HG02852 (cell line): ENCODE measurements at regions not wholly inside any gene's neighbourhood (a gene's known extent, or its start where the extent isn't known, plus 50 kb on each side); places are given as distances from the start of the nearest gene placed in this dataset.
"Not testable (repeated sequence)": the region's sequence is repeated elsewhere in the genome, so short reads cannot be mapped to it uniquely, and the experiment has no call there.

ENCODE experiments used
- ATAC-seq: cut with Tn5 transposase; IDR thresholded peaks from one replicate; pipeline ENCODE4 v1.9.1; 2021; ENCODE audit warnings: mild to moderate bottlenecking, moderate library complexity; ENCODE audit not compliant: unreplicated experiment

DNA sequence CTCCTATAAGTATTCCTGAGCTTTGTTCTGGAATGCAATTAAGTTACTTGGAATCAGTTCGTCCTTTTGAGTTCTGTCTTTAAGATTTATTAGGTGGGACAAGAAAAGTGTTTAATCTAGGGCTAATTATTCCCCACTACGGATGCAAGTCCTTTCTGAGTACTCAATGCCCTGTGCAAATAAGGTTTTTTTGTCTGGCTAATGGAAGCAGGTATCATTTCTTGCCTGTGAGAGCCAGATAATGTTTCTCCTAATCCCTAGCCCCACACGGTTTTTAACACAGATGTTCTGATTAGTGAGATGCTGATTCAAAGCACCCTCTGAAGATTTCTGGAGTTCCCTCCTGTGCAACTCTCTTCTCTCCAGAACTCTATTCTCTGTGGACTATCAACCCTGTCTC, 296.6 kb upstream of the PRICKLE1 start:
- no peak for ATAC-seq

DNA sequence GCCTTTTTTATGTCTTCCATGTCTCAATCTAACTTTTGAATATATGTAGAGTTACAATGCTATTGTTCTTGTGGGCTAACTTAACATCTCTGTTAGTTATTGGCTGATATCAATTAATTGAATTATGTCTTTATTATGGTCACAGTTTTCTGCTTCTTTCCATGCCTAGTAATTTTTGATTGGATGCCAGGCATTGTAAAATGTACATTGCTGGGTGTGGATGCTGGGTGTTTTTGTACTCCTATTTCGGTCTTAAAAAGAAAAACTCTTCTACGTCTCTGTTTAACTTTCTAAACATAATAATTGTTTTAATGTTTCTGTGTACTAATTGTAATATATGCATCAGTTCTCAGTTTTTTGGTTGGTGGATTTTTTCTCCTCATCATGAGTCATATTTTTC, 296.1 kb upstream of the PRICKLE1 start:
- ATAC-seq: no peak

DNA sequence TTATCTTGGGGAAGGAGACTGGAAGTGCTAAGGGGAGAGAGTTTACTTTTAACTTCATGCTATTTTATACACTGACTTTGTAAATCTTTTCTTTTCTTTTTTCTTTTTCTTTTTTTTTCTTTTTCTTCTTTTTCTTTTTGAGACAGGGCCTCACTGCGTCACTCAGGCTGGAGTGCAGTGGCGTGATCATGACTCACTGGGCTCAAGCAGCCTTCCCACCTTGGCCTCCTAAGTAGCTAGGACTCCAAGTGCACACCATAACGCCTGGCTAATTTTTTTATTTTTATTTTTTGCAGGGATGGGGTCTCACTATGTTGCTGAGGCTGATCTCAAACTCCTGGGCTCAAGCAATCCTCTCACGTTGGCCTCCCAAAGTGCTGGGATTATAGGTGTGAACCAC, 294.6 kb upstream of the PRICKLE1 start:
- ATAC-seq: no peak

DNA sequence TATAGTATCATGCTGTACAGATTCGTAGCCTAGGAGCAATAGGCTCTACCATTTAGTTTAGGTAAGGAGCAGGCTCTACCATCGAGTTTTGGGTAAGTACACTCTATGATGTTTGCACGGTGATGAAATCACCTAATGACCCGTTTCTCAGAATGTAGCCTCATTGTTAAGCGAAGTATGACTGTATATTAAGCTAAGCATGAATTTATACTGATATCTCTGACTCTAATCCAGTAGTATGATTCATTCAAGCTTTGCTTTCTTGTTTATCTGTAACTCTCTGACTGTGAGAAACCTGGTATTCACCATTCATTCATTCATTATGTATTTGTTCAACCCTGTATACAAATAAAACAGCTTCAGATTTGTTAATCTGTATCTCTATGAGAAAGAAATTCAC, 283.9 kb upstream of the PRICKLE1 start:
- ATAC-seq: no peak

DNA sequence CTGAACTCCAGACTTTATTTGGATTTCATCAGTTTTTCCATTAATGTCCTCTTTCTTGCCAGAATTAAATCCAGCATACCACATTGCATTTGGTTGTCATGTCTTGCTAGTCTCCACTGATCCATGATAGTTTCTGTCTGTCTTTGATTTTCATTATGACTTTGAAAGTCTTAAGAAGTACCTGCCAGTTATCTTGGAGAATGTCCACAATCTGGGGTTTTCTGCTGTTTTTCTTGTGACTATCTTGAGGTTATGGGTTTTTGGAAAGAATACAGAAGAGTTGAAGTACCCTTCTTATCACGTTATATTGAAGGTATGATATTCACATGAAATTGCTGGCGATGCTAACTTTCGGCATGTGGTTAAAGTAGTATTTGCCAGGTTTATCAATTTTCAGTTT, 282.3 kb upstream of the PRICKLE1 start:
- no peak for ATAC-seq

DNA sequence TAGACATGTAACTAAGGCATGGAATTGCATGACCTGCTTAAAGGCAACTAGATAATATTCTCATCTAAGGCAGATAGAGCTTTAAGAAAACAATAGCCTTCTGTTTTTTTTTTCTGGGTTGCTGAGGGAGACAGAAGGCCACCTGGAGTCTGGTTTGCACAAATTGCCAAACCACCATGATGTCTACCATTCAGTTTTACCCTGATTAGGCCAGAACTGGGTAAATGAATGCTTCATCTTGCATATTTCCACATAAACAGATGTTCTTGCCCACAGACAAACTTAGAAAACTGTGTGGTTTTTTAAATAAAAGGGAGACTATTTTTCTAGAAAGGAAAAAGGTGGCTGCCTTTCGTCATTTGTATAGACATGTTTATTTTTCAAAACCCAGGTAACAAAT, 278.7 kb upstream of the PRICKLE1 start:
- ATAC-seq: no peak

DNA sequence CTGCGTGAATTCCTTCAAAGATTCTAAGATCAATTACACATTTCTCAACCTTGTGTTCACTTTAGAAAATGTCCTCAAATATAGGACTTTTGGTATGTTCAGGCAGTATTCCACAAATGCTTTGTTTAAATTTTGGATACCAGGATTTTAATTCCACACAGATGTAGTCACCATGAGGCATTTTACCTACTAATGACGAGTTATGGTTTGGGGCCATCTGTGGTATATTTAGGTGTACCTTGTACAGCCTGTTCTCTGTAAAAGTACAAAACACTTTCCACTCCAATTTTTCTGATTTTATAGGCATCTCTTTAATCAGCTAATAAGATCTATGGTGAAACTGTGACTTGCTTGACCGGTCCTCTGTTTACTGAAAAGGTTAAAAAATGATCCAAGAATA, 275.7 kb upstream of the PRICKLE1 start:
- no peak for ATAC-seq

DNA sequence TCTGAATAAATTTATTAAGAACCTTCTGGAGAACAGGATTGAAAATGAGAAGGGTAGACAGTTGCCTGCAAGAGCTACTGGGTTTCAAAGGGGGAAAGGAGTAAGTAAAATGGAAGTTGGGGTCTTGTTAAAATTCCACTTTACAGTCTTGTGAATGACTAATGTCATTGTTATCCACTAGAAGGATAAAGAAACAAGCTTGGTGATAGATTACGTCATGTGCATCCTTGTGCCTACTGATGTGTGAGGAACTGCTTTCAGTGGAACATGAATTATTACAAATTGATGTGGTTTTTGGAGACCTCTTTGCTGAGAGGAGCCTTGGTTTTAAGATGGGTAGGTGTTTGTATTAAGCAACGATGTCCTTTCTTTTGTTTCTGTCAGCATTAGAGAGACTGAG, 272.5 kb upstream of the PRICKLE1 start:
- no peak for ATAC-seq

DNA sequence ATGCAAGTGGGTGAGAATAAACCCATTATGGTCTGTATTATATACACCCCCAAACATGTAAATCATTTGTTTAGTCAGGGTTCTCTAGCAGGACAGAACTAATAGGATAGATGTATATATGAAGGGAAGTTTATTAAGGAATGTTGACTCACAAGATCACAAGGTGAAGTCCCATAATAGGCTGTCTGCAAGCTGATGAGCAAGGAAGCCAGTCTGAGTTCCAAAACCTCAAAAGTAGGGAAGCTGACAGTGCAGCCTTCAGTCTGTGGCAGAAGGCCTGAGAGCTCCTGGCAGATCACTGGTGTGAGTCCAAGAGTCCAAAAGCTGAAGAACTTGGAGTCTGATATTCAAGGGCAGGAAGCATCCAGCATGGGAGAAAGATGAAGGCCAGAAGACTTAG, 270.8 kb upstream of the PRICKLE1 start:
- ATAC-seq: not testable (repeated sequence)

DNA sequence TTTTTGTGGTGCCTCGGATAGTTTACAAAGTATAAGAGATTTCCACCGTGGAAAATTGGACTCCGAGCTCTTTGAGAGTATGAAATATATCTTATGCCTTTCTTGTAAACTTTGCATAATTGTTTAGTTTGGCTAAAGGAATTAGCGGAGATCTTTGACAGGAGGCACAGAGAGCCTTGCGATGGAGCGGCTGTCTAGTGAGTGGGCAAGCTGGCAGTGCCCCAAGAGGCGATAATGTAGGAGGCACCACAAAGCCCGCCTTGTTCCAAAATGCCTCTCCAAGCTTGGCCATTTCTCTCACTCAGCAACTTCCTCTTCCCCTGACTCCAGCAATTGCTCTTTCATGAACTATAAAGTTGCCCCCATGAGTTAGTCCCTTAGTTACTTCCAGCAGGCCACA, 270.1 kb upstream of the PRICKLE1 start:
- ATAC-seq: no peak

DNA sequence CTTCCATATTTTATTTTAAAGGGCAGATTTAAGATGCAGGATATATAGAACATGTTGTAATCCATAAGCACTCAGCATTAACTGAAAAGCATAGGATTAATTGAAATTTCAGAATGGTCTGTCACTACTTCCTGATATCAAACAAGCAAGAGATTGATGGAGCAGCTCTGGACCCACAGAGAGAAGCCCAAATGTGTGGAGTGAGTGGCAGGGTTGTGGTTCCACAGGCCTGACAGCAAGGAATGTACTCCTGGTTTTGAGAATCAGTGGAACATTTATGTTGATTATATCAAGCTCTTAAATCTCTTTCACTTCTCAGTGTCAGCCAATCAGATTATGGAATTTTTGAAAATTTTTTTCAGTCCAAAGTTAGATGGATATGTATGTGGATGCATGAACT, 267.6 kb upstream of the PRICKLE1 start:
- ATAC-seq: no peak

DNA sequence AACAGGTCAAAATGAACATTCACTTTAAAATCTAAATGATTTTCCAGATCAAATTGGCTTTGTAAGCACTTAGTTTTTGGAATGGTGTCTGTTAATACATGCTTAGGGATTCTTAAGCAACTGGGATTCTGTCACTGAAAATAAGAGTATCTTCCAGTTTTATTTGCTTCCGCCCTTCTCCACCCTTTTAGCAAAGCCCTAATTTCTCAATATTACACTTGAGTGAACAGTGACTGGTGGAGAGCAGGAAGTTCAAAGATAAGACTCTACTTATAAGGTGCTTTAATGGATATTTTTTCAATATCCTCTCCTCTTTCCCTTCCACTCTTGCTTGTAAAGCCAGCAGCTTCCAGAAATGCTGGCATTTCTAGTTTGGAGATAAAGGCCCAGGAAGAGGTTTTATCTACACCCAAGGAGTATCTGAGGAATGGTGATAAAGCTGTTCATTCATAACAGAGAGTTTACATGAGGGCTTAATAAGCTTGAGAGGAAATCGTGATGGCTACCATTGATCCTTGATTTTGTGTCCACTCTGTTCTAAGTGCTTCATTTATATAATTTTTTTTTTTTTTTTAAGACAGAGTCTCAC, 265.9 kb upstream of the PRICKLE1 start:
- ATAC-seq: no peak

DNA sequence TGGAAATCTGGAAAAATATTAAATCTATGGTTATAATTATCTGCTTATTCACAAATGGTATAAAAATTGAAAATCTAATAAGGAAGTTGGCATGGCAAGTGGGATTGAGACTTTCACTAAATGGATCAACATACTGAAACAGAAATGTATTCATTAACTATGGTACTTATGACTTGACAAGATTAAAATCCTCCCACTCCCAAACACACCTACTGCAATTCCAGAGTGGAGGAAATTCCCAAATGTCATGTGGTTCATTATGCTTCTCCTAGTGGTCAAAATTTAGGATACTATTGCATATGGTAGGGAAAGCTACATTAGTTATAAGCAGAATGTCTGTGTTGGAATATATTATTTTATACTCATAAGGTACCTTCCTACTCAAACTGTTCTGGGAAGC, 265.3 kb upstream of the PRICKLE1 start:
- no peak for ATAC-seq

DNA sequence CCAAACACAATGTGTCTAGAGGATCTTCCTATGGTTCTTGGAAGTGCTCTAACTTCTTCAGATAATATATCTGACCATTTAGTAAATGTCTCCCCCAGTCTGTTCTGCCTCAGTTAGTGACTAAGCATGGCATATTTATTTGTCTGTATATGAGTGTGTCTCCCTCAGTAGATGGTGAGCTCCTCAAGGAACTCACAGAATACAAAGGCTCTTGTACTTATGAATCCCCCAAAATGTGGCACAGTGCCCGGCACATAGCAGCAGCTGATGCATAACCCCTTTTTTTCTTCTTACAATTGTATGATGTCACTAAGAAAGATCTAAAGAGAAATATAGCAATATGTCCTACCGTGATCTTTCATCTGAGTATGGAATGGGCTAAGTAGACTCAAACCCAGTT, 264.7 kb upstream of the PRICKLE1 start:
- ATAC-seq: no peak

DNA sequence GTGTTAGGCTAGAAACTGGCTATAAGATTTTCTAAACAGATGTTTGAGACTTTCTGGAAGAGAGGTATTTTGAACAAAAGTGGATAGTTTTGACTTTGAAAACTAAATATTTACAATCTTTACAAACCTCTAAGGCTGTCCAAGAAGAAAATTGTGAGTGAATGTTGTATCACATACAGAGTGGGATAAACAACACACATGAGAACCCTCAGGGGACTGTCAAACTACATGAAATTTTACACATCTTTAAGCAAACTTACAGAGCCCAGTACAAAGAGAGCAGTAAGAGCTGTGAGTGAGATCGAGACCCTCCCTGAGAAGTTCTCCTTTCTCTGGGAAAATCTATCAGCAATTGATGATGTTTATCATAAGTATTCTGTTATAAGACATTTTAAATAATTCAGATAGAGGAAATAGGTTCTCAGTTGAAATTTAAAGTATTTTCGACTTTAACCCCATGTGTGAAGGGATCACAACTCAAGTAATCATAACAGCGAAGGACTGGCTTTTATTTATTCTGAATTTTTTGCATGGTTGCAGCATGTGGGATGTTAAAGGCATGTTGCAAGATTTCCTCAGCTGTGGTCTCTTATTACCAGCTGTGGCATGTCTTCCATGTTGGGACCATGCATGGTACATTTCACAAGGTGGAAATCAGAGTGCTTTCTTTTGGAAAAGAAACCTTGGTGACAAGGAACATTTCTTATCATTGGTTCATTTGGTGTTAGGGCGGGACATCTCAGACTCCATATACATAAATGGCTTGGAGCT, 264.0 kb upstream of the PRICKLE1 start:
- ATAC-seq: no peak

DNA sequence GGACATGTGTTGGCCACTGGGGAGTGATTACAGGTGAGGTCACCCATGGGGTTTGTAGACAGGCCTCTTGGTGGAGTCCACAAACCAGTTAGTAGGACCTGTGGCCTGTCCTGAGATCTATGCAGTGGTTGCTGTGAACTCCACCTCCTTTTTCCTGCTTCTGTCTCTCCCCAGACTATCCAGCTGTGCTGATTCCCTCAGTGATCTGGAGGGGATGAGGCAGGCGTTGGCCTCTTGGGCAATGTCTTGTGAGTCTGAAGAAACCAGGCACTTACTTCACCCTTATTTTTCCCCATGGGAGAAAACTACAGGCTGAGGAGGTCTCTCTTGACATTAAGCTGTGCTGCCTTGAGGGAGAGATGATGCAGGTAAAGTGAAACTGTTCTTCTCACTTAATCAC, 257.2 kb upstream of the PRICKLE1 start:
- no peak for ATAC-seq

DNA sequence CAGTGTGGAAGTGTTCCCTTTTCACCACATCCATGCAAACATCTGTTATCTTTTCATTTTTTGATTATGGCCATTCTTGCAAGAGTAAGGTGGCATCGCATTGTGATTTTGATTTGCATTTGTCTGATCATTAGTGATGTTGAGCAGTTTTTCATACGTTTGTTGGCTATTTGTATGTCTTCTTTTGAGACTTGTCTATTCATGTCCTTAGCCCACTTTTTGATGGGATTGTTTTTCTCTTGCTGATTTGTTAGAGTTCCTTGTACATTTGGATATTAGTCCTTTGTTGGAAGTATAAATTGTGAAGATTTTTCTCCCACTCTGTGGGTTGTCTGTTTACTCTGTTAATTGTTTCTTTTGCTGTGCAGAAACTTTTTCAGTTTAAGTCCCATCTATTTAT, 244.5 kb upstream of the PRICKLE1 start:
- no peak for ATAC-seq

DNA sequence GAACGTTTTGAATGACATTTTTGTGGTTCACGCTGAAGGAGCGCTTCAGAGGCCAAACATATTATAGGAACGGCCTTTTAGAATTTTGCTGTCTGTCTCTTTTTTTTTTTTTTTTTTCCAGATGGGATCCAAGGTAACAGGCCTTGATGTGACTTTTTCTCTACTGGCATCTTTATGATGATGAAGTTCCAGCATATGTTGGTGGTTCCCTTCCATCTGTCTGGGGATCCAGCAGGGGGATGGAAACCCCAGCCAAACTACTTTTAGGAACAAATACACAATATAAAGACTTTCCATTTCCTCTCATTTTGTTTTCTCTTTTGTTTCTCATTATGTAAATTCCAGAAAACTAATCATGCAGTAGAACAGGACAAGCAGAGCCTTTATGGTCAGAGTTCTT, 239.3 kb upstream of the PRICKLE1 start:
- no peak for ATAC-seq

DNA sequence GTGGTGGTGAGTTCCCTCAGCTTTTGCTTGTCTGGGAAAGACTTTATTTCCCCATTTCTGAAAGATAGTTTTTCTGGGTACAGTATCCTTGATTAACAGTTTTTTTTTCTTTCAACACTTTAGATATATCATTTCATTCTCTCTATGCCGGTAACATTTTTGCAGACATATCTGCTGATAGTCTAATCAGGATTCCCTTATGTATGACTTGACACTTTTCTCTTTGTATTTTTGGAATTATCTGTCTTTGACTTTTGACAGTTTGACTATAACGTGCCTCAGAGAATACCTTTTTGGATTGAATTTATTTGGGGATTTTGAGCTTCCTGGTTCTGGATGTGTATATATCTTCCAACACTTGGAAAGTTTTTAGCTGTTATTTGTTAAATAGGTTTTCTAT, 234.8 kb upstream of the PRICKLE1 start:
- no peak for ATAC-seq

DNA sequence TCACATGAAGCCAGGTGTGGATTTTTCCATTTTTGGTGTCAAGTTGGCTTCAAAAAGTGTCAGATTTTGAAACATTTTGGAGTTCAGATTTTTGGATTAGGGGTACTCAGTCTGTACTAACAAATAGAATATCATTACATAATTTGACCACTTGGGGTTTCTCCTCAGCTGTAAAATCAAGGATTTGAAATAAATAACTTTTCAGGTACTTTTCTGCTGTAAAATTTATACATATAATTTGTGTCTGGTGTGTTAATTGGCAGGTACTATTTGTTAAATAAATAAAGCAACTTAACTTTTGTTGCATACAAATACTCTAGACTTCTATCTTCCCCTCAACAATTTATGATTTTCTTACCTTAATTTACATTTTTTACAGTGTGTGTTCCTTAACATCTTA, 234.1 kb upstream of the PRICKLE1 start:
- no peak for ATAC-seq

DNA sequence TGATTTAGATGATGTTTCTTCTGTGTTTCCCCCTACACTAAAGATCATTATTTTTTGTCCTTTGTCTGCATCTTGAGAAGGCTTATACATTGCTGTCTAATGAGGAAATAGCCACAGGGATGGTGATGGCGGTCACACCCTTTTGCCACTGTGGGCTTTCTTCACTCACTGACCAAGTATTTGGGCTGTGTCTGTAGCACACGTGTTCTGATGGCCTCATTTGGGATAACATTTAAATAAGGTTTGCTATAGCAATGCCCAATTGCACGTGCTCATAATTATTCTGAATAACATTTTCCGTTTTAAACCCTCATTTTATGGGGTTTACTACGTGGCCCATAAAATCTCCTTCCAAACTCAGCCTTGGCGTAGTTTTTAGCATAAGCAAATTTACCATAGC, 230.3 kb upstream of the PRICKLE1 start:
- no peak for ATAC-seq

DNA sequence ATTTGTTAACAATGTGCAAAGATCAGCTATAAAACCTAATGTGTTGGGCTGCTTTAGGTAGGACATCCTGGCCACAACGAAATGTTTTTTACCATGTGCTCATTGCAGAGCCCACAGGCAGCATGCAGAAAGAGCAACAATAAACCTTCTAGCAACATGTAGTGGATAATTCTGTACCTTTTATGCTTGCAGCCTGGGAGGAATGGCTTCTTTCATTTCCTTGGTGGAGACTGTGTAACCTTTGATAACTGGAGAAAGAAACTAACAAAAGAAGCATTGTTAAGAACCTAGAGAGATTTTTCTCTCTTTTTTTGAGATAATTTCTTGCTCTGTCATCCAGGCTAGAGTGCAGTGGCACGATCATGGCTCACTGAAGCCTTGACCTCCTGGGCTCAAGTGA, 225.5 kb upstream of the PRICKLE1 start:
- ATAC-seq: no peak

DNA sequence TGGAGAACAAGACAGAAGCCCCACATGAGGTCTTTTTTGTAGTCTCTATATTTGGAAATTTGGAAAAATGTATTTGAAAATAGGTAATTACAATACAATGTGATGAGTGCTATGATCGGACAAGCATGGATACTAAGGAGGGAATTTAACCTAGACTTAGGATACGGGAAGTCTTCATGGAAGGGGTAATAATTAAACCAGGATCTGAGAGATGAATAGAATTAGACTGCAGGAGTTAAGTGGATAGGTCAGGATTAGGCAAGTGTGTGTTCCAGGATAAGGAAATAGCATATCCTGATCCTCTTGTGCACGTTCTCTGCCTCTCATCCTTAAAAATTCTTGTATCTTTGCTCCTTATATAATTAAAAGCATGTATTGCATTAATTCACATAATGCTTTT, 223.3 kb upstream of the PRICKLE1 start:
- ATAC-seq: no peak
